ENCODE measurements at regions not wholly inside any gene's neighbourhood (a gene's known extent, or its start where the extent isn't known, plus 50 kb on each side); places are given as distances from the start of the nearest gene placed in this dataset.

GRCh38 chr5:91691592-91691991 is 308.5 kb upstream of the ARRDC3 start:
- intact Hi-C loops (cut with DNase I), result no loop called here
- Histone ChIP-seq H3K9me3 (ENCODE audit: control insufficient read depth in 2 of 3, insufficient read depth in 1 of 3, low read length in 3 of 3) (peaks cover 0 to 2% (median 0%) of the 10 kb centered on the region in 3 donors), H3K36me3 (ENCODE audit: control insufficient read depth in 2 of 3, insufficient read depth in 3 of 3, low read length in 3 of 3) (no peaks in the 10 kb centered on the region), H3K4me1 (ENCODE audit: control insufficient read depth in 2 of 3, insufficient read depth in 2 of 3, low read depth in 1 of 3, low read length in 3 of 3) (no peaks in the 10 kb centered on the region), H3K9ac (ENCODE audit: low read length in 3 of 3) (no peak overlapping the region), H3K4me3 (ENCODE audit: low read length in 3 of 3) (no peak overlapping the region), H3K27ac (ENCODE audit: low read depth in 2 of 2, low read length in 2 of 2) (no peak overlapping the region), H3K27me3 (ENCODE audit: control insufficient read depth, insufficient read depth, low read length) (no peaks in the 10 kb centered on the region)
- FAIRE-seq, result no peak
- DNase-seq, result no peak
- no peak for TF ChIP-seq CTCF (IDR thresholded peaks at IDR 0.05; ENCODE audit: borderline replicate concordance, extremely low read depth, insufficient read depth)

DNA sequence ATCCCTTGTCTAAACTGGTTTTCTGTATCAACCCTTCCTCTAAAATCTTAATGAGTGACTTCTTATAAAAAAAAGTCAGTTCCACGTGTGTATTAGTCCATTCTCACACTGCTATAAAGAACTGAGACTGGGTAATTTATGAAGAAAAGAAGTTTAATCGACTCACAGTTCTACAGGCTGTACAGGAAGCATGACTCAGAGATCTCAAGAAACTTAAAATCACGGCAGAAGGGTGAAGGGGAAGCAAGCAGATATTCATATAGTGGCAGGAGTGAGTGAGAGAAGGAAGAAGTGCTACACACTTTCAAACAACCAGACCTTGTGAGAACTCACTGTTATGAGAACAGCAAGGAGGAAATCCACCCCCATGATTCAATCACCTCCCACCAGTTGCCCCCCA is 307.8 kb upstream of the ARRDC3 start:
- intact Hi-C loops (cut with DNase I), result no loop called here
- Histone ChIP-seq H3K4me1 (ENCODE audit: control insufficient read depth in 2 of 3, insufficient read depth in 2 of 3, low read depth in 1 of 3, low read length in 3 of 3) (no peaks in the 10 kb centered on the region), H3K9me3 (ENCODE audit: control insufficient read depth in 2 of 3, insufficient read depth in 1 of 3, low read length in 3 of 3) (no peaks in the 10 kb centered on the region), H3K27me3 (ENCODE audit: control insufficient read depth, insufficient read depth, low read length) (no peaks in the 10 kb centered on the region), H3K9ac (ENCODE audit: low read length in 3 of 3) (no peak overlapping the region), H3K36me3 (ENCODE audit: control insufficient read depth in 2 of 3, insufficient read depth in 3 of 3, low read length in 3 of 3) (no peaks in the 10 kb centered on the region), H3K4me3 (ENCODE audit: low read length in 3 of 3) (no peak overlapping the region), H3K27ac (ENCODE audit: low read depth in 2 of 2, low read length in 2 of 2) (no peak overlapping the region)
- FAIRE-seq, result no peak
- DNase-seq, result no peak
- TF ChIP-seq CTCF (IDR thresholded peaks at IDR 0.05; ENCODE audit: borderline replicate concordance, extremely low read depth, insufficient read depth), result no peak

DNA sequence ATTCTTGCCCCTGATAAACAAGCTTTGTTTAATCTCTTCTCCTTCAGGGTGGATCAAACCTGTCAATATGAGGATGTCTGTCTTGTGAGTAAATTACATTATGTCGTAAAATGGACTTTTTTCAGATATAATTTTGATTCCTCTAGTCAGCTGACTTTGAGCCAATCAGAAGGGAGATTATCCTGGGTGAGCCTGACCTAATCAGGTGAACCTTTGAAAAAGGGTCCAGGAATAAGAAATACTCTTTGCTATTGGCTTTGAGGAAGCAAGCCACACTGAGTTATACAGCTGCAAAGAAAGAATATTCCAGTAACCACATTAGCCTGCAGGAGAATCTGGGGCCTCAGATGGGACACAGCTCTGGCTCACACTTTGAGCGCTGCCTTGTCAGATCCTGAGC is 304.3 kb upstream of the ARRDC3 start:
- no peak overlapping the region for H3K4me3 ChIP-seq (ENCODE audit: low read length in 3 of 3)
- no peaks in the 10 kb centered on the region for H3K36me3 ChIP-seq (ENCODE audit: control insufficient read depth in 2 of 3, insufficient read depth in 3 of 3, low read length in 3 of 3)
- intact Hi-C loops (cut with DNase I), result no loop called here
- TF ChIP-seq CTCF (IDR thresholded peaks at IDR 0.05; ENCODE audit: borderline replicate concordance, extremely low read depth, insufficient read depth), result no peak
- H3K27me3 ChIP-seq (ENCODE audit: control insufficient read depth, insufficient read depth, low read length), result no peaks in the 10 kb centered on the region
- H3K27ac ChIP-seq (ENCODE audit: low read depth in 2 of 2, low read length in 2 of 2), result no peak overlapping the region
- H3K9me3 ChIP-seq (ENCODE audit: control insufficient read depth in 2 of 3, insufficient read depth in 1 of 3, low read length in 3 of 3), result no peaks in the 10 kb centered on the region
- H3K9ac ChIP-seq (ENCODE audit: low read length in 3 of 3), result no peak overlapping the region
- no peak for FAIRE-seq
- no peaks in the 10 kb centered on the region for H3K4me1 ChIP-seq (ENCODE audit: control insufficient read depth in 2 of 3, insufficient read depth in 2 of 3, low read depth in 1 of 3, low read length in 3 of 3)
- no peak for DNase-seq

- Histone ChIP-seq H3K9me3 (ENCODE audit: control insufficient read depth in 2 of 3, insufficient read depth in 1 of 3, low read length in 3 of 3) (no peaks in the 10 kb centered on the region), H3K27me3 (ENCODE audit: control insufficient read depth, insufficient read depth, low read length) (no peaks in the 10 kb centered on the region), H3K27ac (ENCODE audit: low read depth in 2 of 2, low read length in 2 of 2) (no peak overlapping the region), H3K36me3 (ENCODE audit: control insufficient read depth in 2 of 3, insufficient read depth in 3 of 3, low read length in 3 of 3) (no peaks in the 10 kb centered on the region), H3K4me1 (ENCODE audit: control insufficient read depth in 2 of 3, insufficient read depth in 2 of 3, low read depth in 1 of 3, low read length in 3 of 3) (no peaks in the 10 kb centered on the region), H3K9ac (ENCODE audit: low read length in 3 of 3) (no peak overlapping the region), H3K4me3 (ENCODE audit: low read length in 3 of 3) (no peak overlapping the region)
- FAIRE-seq, result no peak
- intact Hi-C loops (cut with DNase I), result no loop called here
- TF ChIP-seq CTCF (IDR thresholded peaks at IDR 0.05; ENCODE audit: borderline replicate concordance, extremely low read depth, insufficient read depth), result no peak
- DNase-seq, result no peak
Measured at GRCh38 chr5:91684625-91685024, 301.5 kb upstream of the ARRDC3 start.
